HG03520 (cell line): ENCODE measurements at regions not wholly inside any gene's neighbourhood (a gene's known extent, or its start where the extent isn't known, plus 50 kb on each side); places are given as distances from the start of the nearest gene placed in this dataset.
"Not testable (repeated sequence)": the region's sequence is repeated elsewhere in the genome, so short reads cannot be mapped to it uniquely, and the experiment has no call there.

ENCODE experiments used
- ATAC-seq: cut with Tn5 transposase; IDR thresholded peaks from one replicate; pipeline ENCODE4 v1.9.1; 2021; ENCODE audit warnings: mild to moderate bottlenecking, moderate library complexity; ENCODE audit not compliant: unreplicated experiment

GRCh38 chr2:87525497-87525991, 222.3 kb upstream of the PLGLB2 start:
- ATAC-seq, result not testable (repeated sequence)

GRCh38 chr2:87526258-87526657, 221.6 kb upstream of the PLGLB2 start:
- not testable (repeated sequence) for ATAC-seq

DNA sequence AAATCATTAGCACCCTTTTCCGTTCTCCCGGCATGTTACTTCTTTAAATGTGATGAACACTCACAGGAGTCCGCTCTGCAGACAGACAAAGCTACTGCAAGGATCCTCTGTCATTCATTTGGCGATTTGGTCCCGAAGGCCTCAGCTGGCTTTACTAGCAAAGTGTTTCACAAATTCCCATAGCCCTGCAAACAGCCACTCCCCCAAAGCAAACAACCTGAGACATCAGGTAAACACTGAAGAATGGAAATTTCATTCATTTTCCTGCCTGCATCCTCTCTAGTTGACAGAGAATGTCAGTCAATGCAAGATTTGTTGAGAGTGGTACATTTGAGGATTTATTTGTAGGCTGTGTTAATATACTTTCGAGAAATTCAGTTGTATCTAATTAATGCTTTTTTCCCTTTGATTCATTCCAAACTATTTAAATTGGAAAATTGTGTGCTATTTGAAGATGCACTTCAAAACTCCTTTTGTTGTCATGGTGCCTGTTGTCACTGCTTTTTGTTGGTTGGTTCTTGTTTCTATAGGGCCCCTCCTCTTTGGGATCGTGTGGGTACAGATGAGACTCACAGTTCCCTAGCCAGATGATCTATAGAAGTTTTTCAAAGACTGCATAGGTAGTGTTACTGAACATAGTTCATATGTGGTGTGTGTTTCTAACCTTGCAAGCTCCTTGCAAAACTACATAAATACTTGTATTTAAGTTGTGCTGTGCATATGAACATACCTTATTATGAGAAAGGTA, 215.7 kb upstream of the PLGLB2 start:
- ATAC-seq, result not testable (repeated sequence)

GRCh38 chr2:87533390-87534272, 214.3 kb upstream of the PLGLB2 start:
- not testable (repeated sequence) for ATAC-seq

DNA sequence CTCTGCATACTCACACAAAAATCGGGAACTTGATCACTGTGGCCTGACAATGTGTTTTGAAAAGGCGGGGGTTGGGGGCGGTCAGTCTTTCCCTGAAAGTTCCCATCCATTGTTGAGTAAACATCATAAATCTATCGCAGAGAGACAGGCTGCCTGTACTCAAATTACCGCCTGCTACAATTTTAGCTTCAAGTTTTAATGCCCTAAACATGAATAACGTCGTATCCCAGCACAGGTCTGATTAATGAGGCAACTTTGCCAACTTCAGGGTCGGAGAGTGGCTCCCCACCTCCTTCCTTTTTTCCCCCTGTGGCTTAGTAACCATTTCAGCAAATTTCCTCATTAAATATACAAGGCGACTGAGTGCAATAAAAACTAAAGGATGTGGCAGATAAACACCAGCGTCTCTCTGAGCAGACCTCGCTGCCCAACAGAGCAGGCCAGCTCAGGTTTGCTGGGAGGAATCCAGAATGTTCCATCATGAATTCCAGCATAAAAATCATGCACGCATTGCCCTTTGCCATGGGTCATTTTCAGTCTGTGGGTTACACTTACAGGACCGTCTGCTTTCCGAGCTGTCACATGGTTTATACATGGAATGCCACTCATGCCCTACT, 213.5 kb upstream of the PLGLB2 start:
- not testable (repeated sequence) for ATAC-seq

GRCh38 chr2:87536427-87536826, 211.5 kb upstream of the PLGLB2 start:
- ATAC-seq, result not testable (repeated sequence)

DNA sequence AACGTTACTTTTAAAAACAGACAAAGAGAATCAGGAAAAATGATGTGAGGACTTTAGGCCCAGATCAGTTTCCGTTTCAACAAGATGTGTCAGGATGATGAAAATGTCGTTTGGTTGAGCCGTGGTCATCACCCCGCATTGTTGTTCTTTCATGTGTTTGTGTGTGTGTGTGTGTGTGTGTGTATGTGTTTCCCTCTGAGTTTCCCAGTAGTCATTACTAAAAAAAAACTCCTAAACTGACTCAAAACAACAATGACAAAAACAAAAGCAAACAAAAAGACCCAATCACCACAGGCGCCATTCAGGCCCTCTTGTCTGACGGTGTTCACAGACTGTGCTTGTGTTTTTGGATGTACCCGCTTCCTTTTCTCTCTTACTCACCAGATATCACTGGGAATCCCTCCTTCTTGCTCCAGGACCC, 210.6 kb upstream of the PLGLB2 start:
- ATAC-seq, result not testable (repeated sequence)

- ATAC-seq, result not testable (repeated sequence)
These were observed 209.6 kb upstream of the PLGLB2 start for GRCh38 chr2:87538268-87538667.

DNA sequence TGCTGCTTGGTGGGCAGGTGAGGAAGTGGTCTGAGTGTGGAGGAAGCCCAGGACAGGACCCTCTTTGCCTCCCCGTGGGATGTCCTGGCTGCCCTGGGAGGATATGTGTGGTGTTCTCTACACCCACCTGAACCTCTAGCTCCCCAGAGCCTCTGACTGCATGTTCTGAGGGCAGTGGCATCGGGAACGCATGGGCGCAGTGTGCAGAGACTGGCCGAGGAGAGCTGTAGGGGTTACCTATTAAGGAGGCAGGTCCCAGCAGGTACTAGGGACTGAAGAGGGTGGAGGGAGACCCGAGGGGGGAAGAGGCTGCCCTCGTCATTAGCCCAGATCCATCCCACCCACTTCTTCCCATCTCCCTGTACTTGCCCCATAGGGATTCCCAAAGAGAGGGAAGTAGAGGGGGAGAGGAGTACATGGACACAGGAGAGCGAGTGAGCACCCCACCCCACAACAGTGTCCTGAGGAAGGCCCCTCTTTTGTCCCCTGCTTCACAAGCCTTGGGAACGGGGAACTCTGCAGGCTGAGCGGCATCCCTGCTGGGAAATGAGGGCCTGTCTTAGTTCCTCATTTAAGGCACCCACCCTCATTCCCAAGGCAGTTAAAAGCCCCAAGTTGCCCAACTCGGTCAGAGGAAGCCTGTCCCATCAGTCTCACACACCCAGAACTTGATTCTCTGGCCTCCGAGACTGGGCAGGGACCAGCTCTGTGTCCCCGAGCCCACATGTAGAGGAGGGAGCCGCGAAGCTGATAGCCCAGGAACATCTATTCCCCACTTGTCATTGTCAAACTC, 208.5 kb upstream of the PLGLB2 start:
- not testable (repeated sequence) for ATAC-seq

DNA sequence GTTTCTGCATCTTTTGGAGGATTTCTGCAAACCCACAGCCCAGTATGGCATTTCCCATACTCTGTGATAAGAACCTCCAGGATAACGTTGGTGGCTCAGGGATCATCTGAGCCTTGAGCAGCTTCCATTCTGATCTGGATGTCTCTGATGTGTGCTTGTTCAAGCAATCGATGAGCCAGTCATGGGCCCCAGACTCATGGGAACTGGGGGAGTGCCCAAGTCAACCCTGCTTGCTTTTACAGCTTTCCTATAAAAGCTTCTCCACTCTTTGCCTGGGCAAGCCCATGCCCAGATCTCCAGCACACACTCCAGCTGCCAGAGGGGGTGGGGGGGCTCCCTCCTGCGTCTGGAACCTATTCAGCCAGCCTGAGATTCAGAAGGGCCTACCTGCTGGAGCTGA, 207.6 kb upstream of the PLGLB2 start:
- not testable (repeated sequence) for ATAC-seq

DNA sequence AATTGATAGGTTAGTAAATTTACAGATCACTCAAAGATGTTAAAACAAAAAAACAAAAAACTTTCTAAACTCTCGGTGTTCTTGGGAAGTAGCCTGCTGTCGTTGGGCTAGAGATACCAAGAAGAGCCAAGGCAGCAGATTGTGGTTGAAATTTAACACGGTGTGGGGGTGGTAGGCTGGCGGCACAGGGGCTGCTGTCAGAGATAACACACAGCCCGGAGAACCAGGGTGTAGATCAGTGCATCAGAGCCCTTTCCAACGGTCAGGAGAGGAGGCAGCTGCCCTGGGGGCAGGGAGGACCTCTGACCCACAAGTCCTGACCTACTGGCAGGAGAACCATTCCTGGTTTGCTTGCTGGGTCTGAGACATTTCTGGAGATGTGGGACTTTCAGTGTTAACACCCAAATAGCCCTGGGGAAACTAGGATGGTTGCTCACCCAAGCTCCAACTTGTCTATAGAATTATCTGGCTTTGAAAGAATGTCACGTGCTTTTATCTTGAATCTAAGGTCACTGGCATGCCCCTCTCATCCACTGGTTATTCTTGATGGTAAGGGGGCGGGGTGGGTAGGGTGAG, 205.2 kb upstream of the PLGLB2 start:
- ATAC-seq, result not testable (repeated sequence)

GRCh38 chr2:87543797-87544196, 204.1 kb upstream of the PLGLB2 start:
- ATAC-seq, result not testable (repeated sequence)

DNA sequence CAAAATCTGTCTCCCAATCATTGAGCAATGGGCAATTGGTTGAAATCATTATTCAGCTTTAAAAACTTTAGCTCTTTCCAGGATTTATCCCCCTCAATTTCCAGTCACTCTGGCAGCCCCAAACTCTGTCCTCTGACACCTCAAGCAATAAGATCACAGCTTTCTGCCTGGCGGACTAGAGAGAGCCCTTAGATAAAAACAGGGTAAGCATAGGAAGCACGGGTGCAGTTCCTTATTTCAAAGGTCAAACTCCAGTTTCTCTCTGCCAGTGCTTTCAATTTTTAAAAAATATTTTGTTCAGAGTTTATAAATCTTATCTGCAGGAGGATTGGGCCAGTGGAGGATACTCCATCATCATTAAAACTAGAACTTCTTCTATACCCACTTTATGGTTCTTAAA, 200.8 kb upstream of the PLGLB2 start:
- not testable (repeated sequence) for ATAC-seq

DNA sequence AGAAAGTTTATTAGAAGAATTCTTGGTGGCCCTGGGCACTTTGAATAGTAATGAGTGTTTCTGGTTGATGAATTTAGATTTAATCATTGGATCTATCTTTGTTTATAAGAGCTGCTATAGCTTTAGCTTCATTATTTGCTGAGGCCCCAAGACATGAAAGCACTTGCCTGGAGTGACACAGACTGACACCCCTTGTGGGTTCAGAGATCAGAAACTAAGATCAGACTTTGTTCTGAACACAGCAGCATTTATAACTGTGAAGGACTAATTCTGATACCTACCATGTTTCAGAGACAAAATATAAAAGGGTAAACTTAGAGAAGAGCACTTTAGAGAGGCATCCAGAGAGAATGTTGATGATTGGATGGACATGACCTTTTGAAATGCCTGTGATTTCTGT, 199.9 kb upstream of the PLGLB2 start:
- not testable (repeated sequence) for ATAC-seq

DNA sequence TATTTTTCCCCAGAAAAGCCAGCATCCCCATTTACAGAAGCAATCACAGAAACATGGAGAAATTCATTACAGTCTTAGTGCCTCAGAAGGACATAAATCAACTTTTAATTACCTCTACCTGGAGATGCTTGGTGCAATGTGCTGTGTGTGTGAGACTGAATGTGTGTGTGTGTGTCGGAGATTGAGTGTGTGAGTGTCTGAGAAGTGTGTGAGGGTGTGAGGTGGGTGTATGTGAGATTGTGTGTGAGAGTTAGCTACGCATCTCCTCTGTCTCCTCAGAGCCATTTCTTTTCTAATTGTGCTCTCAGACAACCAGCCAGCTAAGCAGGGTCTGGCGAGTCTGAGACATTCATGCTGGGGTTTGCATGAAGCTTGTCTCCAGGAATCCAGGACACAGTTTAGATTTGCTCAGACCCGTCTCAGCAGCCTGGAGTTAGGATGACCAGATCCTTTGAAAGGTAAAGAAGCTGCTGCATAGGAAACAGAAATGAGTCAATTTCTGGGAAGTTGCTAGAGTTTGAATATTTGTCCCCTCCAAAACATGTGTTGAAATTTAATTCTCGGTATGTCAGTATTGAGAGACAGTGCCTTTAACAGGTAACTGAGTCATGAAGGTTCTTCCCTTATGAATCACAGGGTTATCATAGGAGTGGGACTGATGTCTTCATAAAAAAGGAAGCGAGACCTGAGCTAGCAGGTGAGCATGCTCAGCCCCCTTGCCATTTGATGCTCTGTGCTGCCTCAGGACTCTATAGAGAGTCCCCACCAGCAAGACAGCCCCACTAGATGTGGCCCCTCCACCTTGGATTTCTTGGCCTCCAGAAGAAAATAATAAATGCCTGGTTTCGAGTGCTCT, 199.0 kb upstream of the PLGLB2 start:
- not testable (repeated sequence) for ATAC-seq

- ATAC-seq, result not testable (repeated sequence)
These were observed 198.2 kb upstream of the PLGLB2 start for GRCh38 chr2:87549561-87550202.

DNA sequence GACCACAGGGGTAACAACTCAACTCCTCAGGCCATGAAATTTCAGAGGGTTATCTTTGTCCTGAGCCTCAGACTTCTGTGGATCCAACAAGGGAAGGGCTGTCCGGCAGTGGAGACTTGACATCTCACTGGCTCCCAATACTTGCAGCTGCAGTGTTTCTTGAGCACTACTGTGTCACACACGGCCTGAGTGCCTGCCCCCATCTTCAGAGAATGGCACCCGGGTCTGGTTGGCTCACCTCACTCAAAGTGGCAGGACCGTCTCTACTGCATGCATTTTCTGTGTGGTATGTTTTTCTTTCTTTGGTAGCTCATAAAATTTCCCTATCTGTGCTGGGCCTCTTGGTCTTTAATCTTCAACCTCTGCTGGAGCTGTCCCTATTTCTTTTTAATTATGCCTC, 193.2 kb upstream of the PLGLB2 start:
- ATAC-seq, result not testable (repeated sequence)

DNA sequence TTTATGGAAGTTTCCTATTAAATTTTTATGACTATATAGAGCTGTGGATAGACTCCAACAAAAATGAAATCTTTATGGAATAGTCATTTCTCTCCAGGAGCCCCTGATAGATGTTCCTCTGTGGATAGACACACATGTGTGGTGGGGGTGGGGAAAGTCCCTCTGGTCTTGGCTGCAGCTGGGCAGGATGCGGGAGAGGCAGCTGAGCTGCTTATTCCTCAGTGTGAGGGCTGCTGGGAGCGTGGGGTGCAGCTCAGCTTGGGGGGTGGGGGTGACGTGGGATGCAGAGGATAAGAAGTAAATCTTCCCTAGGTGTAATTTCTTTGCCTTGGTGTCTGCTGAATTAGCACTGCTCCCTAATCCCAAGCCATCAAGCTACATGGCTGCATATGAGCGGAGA, 192.8 kb upstream of the PLGLB2 start:
- not testable (repeated sequence) for ATAC-seq

GRCh38 chr2:87559001-87559400, 188.9 kb upstream of the PLGLB2 start:
- not testable (repeated sequence) for ATAC-seq
